Heart left ventricle (tissue), 13 donors: ENCODE measurements at regions not wholly inside any gene's neighbourhood (a gene's known extent, or its start where the extent isn't known, plus 50 kb on each side); places are given as distances from the start of the nearest gene placed in this dataset.

Experiments used
- POLR2A ChIP-seq, 2 donors: fragments of 450-650 bp; IDR thresholded peaks; one replicate each; pipeline ENCODE4 v1.6.1; 2017; ENCODE audit warnings: antibody characterized with exemption in 2 of 2, mild to moderate bottlenecking in 2 of 2, moderate library complexity in 2 of 2
- TF ChIP-seq, protein P1 (sequence below), 12 donors: fragments of 200-600 bp; sonication (generic) in 4 of 12; IDR thresholded peaks; one replicate each; pipeline versions ENCODE4 v1.5.0 to v1.8.0; 2018 to 2022; ENCODE audit warnings: antibody characterized with exemption in 12 of 12, mild to moderate bottlenecking in 5 of 12
- donor health status: ischemic (EF 13 %, LVEDD 7.1; RV severe dilation, severe dysfunction).
- donor health status: DM: no; HTN: yes; CAD: no.
- donor health status: DM: no; HTN: no; CAD: no.
- donor health status: ischemic (EF 25% LVEDD 6.9; RV normal size, moderate dysfunction).
- donor health status: ischemic (EF 25% LVEDD 5.7; RV mildly dilated, moderate dysfunction).
- donor health status: ischemic (EF 35%, LVEDD 5.7; RV mildly dilated, moderate dysfunction).
- donor health status: nonischemic (EF 11% LVEDD 7.7; RV severe dilation, severe dysfunction).
- donor health status: DM: yes; HTN: yes; CAD: no.
- donor health status: PGD.
- donor health status: ischemic (EF 29% LVEDD 5.4; RV normal size, mild dysfunction).
- donor health status: nonischemic (EF 23%, LVEDD 6.1; RV moderate dilation, normal function).

DNA sequence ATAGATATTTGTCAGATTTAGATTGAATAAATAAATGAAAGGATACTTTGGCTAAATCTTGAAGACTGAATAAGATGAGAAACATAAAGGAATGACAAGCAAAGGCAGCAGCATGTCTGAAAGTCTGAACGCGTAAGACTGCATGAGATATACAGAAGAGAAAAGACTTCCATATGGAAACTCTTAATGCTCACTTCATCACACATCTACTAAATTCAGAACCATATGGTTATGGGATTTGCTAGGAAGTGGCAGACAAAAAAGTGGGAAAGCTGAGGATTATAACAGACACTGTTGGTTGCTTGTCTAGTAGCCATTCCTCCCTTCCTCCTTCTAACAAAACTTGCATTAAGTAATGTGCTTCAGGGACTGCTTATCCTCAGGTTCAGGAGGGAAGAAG lies 446.7 kb downstream of the KCTD12 start:
- TF ChIP-seq, protein P1, sequence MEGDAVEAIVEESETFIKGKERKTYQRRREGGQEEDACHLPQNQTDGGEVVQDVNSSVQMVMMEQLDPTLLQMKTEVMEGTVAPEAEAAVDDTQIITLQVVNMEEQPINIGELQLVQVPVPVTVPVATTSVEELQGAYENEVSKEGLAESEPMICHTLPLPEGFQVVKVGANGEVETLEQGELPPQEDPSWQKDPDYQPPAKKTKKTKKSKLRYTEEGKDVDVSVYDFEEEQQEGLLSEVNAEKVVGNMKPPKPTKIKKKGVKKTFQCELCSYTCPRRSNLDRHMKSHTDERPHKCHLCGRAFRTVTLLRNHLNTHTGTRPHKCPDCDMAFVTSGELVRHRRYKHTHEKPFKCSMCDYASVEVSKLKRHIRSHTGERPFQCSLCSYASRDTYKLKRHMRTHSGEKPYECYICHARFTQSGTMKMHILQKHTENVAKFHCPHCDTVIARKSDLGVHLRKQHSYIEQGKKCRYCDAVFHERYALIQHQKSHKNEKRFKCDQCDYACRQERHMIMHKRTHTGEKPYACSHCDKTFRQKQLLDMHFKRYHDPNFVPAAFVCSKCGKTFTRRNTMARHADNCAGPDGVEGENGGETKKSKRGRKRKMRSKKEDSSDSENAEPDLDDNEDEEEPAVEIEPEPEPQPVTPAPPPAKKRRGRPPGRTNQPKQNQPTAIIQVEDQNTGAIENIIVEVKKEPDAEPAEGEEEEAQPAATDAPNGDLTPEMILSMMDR (IDR thresholded peaks at IDR 0.05) = no peak
- no peak for TF ChIP-seq POLR2A (IDR thresholded peaks at IDR 0.05)
